Fibroblast of the conjunctiva (primary cell): ENCODE measurements at regions not wholly inside any gene's neighbourhood (a gene's known extent, or its start where the extent isn't known, plus 50 kb on each side); places are given as distances from the start of the nearest gene placed in this dataset.
A peak's percentile ranks its signal among the peaks of the same experiment; 100 is the strongest.
"Not testable (repeated sequence)": the region's sequence is repeated elsewhere in the genome, so short reads cannot be mapped to it uniquely, and the experiment has no call there.

Source experiments
- DNase-seq: peaks from one replicate; pipeline ENCODE4 v3.0.0-alpha.2; 2010; ENCODE audit warnings: low read depth

- no peak for DNase-seq
Observed at GRCh38 chrX:152079768-152080167, 58.6 kb downstream of the MAGEA10 start.

DNA sequence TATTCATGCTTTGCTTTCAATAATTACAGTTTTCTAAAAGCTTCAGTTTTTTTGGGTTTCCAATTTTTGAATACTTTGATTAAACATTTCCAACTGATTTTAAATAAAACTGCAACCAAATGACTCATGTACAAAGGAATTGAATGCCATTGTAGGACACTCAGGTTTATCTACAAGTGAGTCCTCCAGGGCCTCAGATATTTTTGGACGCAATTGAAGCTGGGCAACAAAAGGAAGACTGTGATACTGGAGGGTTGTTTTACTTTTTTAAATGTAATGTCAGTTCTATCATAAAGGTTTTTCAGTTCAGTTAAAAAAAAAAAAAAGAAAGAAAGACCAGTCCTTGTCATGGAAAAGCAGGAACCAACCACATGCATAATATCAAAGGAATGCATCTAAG, 64.2 kb downstream of the MAGEA10 start:
- DNase-seq, result no peak

DNA sequence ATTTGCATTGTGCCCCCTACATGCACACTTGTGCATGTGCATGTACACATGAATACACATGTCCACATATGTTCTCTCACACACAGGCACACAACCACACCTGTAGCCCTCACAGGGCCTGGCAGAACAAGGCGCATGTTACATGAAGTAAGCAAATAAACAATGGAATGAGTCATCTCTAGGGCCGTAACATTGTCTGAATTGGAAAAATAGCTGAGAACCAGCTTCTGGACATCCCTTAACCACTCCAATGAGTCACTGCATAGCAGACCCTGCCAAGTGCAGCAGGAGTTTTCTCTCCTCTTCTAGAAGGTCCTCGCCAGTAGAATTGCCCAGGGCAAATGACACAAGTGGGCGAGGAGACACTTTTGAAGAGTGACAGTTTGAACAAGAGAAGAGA, 66.1 kb downstream of the MAGEA10 start:
- DNase-seq, result peak; percentile 57

DNA sequence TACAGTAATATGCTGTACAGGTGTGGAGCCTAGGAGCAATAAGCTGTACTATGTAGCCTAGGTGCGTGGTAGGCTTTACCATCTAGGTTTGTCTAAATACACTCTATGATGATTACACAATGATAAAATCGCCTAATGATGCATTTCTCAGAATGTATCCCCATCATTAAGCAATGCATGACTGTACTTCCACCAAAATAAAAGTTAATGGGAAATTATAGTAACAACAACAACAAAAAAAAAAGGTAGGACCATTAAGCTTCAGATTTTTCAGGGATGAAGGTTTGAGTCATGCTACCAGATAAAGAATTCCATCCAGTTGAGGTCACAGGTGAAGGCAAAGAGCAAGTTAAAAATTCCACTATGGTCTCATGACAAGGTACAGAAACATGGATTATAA, 68.2 kb downstream of the MAGEA10 start:
- no peak for DNase-seq

DNA sequence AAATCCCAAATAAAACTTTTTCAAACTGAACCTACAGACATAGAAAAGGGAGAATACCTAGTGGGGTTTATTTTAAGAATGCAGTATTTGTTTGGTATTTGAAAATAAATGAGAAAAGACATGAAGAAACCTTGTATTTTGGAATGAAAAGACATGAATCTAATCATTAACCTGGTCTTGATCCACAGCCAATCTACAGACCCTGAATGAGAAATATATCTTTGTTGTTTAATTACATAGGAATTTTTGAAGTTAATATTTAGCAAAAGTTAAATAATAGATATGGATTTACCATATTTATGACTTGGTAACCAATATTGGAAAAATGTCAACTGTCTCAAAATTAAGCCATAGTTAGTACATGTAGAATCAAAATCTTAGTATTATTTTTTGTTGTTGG, 76.8 kb downstream of the MAGEA10 start:
- no peak for DNase-seq

GRCh38 chrX:152061083-152061482, 77.3 kb downstream of the MAGEA10 start:
- no peak for DNase-seq

- DNase-seq, result not testable (repeated sequence)
Observed at GRCh38 chrX:152050623-152051022, 76.1 kb upstream of the GABRE start.

DNA sequence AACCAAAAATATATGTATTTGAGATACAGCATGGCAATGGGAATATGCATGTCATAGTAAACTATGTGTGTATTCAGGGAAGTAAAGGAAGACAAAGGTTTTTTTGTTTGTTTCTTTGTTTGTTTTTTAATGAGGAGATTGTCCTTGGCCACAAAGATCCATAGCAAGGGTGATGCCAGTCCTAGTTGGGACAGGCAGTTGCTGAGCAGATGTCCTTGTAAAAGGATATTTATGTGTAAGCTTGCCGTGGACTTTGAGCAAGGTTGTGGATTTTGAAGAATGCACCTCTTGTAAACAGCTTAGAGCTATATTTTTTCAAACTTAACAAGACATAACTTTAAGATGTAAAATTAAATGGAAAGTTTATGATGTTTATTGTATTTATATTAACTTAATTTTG, 69.9 kb upstream of the GABRE start:
- no peak for DNase-seq

GRCh38 chrX:152038804-152039203, 64.3 kb upstream of the GABRE start:
- no peak for DNase-seq

DNA sequence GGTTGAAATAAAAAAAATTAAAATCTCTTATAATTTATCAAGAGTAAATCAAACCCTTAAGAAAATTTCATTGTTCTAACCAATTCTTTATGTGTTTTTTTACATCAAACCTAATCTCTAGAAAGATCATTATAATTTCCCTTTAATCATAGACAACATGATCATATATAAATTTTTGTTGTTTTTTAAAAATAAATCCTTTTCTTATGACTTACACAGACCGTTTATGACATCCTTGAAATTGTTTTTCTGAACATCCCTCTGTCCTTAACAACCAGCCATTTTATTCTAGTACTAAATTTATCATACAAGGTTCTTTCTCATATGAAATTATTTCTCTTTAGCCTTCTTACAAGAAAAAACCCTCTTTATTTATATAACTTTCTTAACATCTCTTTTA, 62.7 kb upstream of the GABRE start:
- no peak for DNase-seq

DNA sequence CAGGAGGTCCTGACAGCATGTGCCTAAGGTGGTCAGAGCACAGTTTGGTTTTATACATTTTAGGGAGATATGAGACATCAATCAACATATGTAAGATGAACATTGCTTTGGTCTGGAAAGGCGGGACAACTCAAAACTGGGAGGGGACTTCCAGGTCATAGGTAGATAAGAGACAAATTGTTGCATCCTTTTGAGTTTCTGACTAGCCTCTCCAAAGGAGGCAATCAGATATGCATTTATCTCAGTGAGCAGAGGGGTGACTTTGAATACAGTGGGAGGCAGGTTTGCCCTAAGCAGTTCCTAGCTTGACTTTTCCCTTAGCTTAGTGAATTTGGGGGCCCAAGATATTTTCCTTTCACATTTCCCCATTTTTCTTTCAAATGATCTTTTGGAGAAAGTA, 56.9 kb upstream of the GABRE start:
- DNase-seq, result not testable (repeated sequence)

- no peak for DNase-seq
Observed at GRCh38 chrX:152028579-152028978, 54.1 kb upstream of the GABRE start.

GRCh38 chrX:152025656-152026440, 51.4 kb upstream of the GABRE start:
- no peak for DNase-seq

GRCh38 chrX:152024710-152025109, 50.2 kb upstream of the GABRE start:
- DNase-seq, result no peak
